ENCODE measurements at regions not wholly inside any gene's neighbourhood (a gene's known extent, or its start where the extent isn't known, plus 50 kb on each side); places are given as distances from the start of the nearest gene placed in this dataset.
"Not testable (repeated sequence)": the region's sequence is repeated elsewhere in the genome, so short reads cannot be mapped to it uniquely, and the experiment has no call there.

DNA sequence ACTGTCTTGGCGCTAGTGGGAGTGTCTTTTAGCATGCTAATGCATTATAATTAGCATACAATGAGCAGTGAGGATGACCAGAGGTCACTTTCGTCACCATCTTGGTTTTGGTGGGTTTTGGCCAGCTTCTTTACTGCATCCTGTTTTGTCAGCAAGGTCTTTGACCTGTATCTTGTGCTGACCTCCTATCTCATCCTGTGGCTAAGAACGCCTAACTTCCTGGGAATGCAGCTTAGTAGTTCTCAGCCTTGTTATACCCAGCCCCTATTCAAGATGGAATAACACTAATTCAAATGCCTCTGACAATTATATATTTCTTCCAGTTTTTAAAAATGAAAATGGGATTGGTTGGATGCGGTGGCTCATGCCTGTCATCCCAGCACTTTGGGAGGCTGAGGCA, 92.0 kb upstream of the TMTC4 start:
- not testable (repeated sequence) for DNase-seq (ENCODE audit: low read depth)

DNA sequence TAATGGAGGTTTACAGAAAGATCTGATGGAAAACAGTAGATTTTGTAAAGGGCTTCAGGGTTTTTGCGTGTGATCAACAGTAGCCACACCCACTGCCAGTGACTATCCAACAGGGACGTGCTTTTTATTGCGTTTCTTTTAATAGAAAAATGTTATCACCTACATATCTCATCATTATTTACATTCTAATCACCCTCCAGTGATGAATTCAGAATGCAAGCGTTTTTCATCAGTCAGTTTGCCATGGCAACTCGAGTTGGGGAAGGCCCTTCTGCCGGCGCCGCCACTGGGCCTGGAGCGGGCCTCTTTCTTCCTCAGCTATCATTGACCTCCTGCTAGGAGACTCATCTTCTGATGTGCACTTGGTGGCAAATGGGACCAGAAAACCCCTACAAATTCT, 90.3 kb upstream of the TMTC4 start:
- DNase-seq (ENCODE audit: low read depth): no peak

DNA sequence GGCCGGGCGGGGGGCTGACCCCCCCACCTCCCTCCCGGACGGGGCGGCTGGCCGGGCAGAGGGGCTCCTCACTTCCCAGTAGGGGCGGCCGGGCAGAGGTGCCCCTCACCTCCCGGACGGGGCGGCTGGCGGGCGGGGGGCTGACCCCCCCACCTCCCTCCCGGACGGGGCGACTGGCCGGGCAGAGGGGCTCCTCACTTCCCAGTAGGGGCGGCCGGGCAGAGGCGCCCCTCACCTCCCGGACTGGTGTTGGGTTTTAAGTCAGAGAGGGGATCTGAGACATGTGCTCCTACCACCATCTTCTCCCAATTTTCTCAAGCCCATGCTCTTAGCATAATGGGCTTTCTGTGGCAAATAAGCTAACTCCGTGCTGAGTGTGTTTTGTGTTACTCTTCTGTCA, 87.5 kb upstream of the TMTC4 start:
- not testable (repeated sequence) for DNase-seq (ENCODE audit: low read depth)

DNA sequence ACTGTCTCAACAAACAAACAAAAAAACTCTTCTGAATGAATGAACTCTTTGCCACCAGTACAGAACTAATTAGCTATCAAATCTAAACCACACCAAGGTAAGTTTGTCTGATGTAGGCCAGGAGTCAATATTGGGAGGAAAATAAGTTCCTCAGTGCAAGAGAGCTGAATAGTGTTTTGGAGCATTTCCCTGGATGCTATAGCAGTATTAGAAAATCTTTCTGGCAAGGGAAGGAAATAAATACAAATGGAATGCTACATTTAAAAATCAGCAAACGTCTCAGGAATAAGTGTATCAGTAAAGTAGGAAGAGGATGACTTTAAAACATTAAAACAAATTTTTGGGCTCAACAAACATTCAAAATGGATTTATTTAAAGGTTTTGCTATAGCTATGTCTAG, 81.3 kb upstream of the TMTC4 start:
- DNase-seq (ENCODE audit: low read depth): no peak

DNA sequence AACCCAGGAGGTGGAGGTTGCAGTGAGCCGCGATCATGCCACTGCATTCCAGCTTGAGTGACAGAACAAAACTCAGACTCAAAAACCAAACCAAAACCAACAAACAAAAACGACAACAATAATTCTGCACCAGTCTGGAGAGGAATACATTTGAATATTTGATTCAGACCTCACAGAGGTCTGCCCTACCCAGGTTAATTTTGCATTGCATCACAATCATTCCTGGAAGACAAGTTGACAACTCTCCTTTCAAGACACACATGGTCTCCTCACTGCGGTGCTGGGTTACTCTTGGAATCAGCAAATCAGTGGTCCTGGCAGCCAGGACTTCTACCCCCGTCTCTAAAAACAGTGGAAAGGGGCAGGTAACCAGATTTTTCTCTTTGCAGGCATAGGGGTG, 79.9 kb upstream of the TMTC4 start:
- no peak for DNase-seq (ENCODE audit: low read depth)

DNA sequence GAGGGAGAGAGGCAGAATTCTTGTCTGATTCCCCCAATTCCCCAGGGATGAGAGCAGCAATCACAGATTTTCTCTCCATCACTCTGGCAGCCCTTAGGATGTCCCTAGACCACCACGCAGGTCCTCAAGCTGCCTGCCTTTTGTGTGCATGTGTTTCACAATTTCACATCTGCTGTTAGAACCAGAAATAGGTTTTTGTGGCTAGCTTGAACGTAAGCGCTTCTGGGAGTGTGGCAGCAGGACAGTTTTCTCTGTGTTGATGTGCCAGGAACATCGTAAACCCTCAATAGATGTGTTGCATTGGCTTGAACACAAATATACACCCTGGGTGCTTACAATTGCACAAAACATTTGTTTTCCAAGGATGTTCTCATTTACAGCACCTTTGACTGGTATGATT, 78.8 kb upstream of the TMTC4 start:
- DNase-seq (ENCODE audit: low read depth): no peak

DNA sequence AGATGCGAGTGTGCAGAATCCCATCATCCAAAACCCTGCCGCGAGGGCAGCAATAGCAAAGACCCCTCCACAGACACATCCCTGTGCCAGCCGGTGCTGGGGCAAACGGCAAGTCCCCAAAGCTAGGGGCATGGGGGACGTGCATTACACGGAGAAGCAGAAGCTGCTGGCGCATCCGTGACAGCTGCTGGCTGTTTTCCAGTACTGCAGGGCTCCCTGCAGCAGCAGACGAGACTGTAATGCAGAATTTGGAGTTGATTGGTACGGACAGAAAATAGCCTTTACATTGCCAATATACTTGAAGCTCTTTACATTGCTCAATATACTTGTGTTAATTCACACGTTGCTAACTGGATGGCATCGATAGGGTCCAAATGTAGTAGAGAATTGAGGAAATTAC, 77.2 kb upstream of the TMTC4 start:
- DNase-seq (ENCODE audit: low read depth): no peak

DNA sequence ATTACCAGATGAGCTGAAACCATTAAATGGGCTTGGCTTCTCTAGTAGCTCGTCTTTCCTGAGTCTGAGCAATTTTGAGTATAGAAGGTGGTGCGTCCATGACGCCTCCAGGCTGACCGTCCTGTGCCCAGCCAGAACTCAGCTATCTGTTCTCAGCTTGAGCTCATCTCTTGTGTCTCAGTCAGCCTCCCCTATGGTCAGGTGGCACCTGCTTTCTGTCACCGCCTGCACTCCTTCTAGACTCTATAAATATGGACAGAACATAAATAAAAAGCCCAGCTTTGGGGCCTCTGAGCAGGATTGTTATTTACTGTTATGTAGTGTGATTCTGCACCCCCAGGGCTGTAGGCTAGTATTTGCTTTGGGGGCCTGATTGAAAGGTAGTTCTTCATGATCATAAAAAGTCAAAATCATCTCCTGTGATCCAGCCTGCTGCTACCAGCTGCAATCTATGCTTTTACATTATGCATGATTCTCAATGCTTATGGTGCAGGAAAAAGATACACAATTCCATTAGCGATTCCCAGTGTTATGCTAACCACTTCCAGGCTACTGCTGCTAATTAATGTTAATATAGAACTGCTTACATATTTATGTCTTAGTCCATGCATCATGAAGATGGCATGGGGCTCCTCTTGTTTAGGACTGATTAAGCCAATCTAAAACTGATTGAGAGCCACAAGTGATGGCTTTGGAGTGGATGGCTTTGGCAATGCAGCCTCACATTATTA, 72.5 kb upstream of the TMTC4 start:
- no peak for DNase-seq (ENCODE audit: low read depth)

DNA sequence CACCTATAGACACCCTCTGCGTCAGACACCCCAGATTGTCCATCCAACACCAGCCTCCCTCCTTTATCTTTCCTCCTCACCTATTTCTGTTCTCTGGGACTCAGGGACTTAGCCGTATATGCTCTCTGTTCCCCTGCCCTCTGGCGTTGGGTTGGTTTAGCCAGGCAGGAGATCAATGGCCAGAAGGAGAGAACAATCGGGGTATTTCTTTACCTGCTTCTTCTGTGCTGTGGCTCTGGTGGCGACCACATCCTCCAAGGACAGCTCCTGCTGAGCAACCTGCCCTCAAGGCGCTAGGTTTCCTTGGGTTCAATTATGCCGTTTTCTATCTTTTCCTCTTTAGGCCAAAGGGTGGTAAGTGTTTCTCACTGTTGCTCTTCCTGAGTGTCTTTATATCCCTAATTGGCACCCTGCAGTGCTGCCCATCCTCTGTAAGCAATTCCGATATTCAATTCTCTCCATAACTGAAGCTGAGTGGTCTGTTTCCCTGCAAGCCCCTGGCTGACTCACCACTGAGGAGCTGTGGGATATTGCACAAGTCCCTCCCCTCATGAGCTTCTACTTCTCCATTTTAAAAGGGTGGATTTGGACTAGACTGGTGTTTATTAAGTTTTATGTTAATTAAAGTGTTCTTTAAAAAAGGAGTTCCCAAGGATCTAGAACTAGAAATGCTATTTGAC, 63.7 kb upstream of the TMTC4 start:
- no peak for DNase-seq (ENCODE audit: low read depth)

DNA sequence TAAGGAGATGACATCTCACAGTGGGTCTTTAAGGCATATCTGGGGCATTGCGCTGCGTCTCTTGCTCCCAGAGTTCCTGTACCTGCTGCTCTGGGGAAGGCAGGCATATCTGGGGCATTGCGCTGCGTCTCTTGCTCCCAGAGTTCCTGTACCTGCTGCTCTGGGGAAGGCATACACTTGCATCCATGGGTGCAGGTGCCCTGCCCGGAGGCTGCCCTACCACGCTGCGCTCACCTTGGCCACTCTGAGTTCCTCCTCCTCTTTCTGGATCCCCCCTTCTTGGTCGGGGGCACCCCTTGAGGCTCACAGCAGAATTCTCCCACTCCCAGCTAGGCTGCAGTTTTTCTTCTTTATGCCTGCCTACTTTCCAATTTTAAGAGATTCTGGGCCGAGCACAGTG, 60.9 kb upstream of the TMTC4 start:
- no peak for DNase-seq (ENCODE audit: low read depth)

DNA sequence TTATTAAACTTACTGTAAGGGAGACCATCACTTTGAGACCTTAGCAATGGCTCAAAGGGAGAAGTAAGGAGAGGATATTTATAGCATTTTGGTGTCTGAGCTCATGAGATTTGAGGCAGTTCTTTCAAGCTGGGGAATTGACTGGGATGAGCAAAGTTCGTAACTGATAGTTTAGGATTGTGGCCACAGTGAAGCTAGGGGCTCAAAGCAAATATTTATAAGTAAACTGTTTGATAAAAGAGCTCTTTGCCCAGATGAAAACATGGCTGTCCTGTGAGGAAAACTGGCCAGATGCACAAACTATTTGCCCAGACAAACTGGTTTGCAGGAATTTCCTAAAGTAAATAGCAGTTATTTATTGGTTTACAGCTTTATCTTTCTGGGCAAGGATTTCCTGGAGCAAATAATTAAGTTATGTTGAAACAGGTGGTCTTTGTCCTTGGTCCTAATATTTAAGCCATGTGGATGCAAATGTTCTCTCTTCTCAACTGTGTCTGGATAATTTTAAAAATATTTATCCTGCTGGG, 59.7 kb upstream of the TMTC4 start:
- DNase-seq (ENCODE audit: low read depth): no peak

DNA sequence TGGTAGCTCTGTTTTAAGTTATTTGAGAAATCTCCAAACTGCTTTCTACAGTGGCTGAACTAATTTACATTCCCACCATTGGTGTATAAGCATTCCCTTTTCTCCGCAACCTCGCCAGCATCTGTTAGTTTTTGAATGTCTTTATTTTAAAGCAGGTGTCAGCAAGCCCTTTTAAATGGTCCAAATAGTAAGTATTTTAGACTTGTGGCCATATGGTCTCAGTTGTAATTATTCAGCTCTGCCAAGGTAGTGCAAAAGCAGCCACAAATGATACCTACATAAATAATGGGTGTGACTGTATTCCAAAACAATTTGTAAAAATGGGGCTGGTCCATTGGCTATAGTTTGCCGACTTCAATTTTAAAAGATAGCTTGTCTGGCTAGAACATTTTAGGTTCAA, 58.7 kb upstream of the TMTC4 start:
- DNase-seq (ENCODE audit: low read depth): no peak

DNA sequence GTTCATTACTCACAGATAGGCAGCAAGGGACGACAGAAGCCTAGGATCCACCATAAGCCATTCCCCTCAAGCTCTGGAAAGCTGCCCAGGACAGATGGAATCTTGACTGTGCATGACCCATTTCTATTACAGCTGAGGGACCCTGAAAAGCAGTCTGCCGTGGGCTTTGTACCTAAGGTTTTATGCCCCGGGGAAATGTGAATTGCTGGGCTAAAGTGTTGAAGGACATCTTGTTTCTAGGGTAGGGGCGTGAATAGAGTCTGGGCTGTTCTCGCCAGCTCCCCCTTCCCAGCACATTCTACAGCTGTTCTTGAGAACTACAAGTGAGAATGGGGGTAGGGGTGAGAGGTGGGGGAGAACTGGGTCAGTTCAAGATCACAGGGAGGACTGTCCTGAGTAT, 53.6 kb upstream of the TMTC4 start:
- DNase-seq (ENCODE audit: low read depth): no peak

DNA sequence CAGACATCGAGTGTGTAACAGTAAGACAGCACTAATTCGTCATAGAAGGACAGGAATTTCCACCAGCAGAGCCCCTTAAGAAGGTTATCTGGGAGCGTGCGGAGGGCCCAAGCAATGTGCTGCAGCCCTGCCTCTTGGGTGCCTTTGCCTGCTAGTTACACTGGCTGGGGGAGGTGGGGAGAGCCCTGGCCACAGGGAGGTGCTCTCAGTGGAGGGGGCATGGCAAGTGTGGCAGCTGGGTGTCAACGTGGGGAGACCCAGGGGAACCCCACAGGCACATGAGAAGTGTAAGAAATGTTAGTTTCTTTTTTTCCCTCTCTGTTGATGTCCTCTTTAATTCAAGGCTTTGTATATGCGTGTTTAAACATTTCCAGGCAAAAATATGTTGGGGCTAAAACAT, 50.9 kb upstream of the TMTC4 start:
- DNase-seq (ENCODE audit: low read depth): no peak

DNA sequence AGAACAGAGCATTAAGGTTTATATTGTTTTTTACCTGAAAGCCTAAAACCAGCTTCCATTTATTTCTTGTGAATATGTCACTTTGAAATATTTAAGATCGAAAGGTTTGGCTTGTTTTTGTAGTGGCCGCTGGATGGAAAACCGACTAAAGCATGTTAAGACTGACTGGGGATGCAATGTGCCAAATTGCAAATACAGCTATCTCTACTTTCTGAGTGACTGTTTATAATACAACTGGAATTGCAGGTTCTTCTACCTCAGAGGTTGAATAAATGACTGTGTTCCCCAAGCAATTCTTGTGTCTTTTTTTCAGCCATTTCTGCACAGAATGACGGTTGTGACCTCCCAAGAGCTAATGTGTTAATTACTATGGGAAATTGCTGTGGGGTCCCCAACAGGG, 50.0 kb upstream of the TMTC4 start:
- DNase-seq (ENCODE audit: low read depth): no peak

Measured in fibroblast of gingiva (primary cell).